ENCODE measurements at regions not wholly inside any gene's neighbourhood (a gene's known extent, or its start where the extent isn't known, plus 50 kb on each side); places are given as distances from the start of the nearest gene placed in this dataset.

GRCh38 chr13:103895835-103896531, 829.8 kb upstream of the SLC10A2 start:
- CTCF ChIA-PET: interaction anchor here (0.5 kb wide), 1 partner anchor 616 kb away, joined by 3 read pairs; no protein-coding TSS in a partner anchor
- H3K4me1 ChIP-seq (ENCODE audit: control insufficient read depth, insufficient read depth, low read length): no peaks in the 10 kb centered on the region
- TF ChIP-seq ZNF561 (tag by site-specific recombination; IDR thresholded peaks at IDR 0.05; ENCODE audit: borderline replicate concordance): no peak
- TF ChIP-seq TSHZ1 (tag by site-specific recombination; IDR thresholded peaks at IDR 0.05; ENCODE audit: borderline replicate concordance): no peak
- TF ChIP-seq PRDM10 (tag by site-specific recombination; IDR thresholded peaks at IDR 0.05): no peak
- no peak for TF ChIP-seq ZNF341 (tag by site-specific recombination; IDR thresholded peaks at IDR 0.05; ENCODE audit: low read depth)
- TF ChIP-seq ZNF664 (tag by site-specific recombination; IDR thresholded peaks at IDR 0.05): no peak
- TF ChIP-seq ZNF488 (tag by site-specific recombination; IDR thresholded peaks at IDR 0.05): no peak
- TF ChIP-seq ZNF18 (tag by site-specific recombination; IDR thresholded peaks at IDR 0.05): no peak
- no peak for TF ChIP-seq ZNF133 (tag by site-specific recombination; IDR thresholded peaks at IDR 0.05)
- TF ChIP-seq, protein P1, sequence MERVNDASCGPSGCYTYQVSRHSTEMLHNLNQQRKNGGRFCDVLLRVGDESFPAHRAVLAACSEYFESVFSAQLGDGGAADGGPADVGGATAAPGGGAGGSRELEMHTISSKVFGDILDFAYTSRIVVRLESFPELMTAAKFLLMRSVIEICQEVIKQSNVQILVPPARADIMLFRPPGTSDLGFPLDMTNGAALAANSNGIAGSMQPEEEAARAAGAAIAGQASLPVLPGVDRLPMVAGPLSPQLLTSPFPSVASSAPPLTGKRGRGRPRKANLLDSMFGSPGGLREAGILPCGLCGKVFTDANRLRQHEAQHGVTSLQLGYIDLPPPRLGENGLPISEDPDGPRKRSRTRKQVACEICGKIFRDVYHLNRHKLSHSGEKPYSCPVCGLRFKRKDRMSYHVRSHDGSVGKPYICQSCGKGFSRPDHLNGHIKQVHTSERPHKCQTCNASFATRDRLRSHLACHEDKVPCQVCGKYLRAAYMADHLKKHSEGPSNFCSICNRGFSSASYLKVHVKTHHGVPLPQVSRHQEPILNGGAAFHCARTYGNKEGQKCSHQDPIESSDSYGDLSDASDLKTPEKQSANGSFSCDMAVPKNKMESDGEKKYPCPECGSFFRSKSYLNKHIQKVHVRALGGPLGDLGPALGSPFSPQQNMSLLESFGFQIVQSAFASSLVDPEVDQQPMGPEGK (tag by site-specific recombination; IDR thresholded peaks at IDR 0.05): no peak
- no peaks in the 10 kb centered on the region for H3K36me3 ChIP-seq (ENCODE audit: control insufficient read depth in 2 of 2, insufficient read depth in 1 of 2, low read length in 2 of 2)
- no peaks in the 10 kb centered on the region for H3K9me3 ChIP-seq (ENCODE audit: control insufficient read depth, insufficient read depth, low read depth, low read length)
- H3K4me3 ChIP-seq (ENCODE audit: low read depth, low read length): no peak overlapping the region
- no peak overlapping the region for H3K27ac ChIP-seq (ENCODE audit: extremely low read depth, low read depth, low read length)
- POLR2A ChIA-PET: no interaction called here

- Histone ChIP-seq H3K4me3 (ENCODE audit: low read depth, low read length) (no peak overlapping the region), H3K27ac (ENCODE audit: extremely low read depth, low read depth, low read length) (no peak overlapping the region), H3K4me1 (ENCODE audit: control insufficient read depth, insufficient read depth, low read length) (no peaks in the 10 kb centered on the region), H3K9me3 (ENCODE audit: control insufficient read depth, insufficient read depth, low read depth, low read length) (no peaks in the 10 kb centered on the region), H3K36me3 (ENCODE audit: control insufficient read depth in 2 of 2, insufficient read depth in 1 of 2, low read length in 2 of 2) (no peaks in the 10 kb centered on the region)
- CTCF ChIA-PET: no interaction called here
- POLR2A ChIA-PET: no interaction called here
- TF ChIP-seq ZNF792 (tag by site-specific recombination; IDR thresholded peaks at IDR 0.05) (no peak), ZNF488 (tag by site-specific recombination; IDR thresholded peaks at IDR 0.05) (no peak), TCF7L2 (IDR thresholded peaks at IDR 0.05; ENCODE audit: borderline replicate concordance, low read depth, low read length) (no peak), ZNF23 (tag by site-specific recombination; IDR thresholded peaks at IDR 0.05; ENCODE audit: borderline replicate concordance) (no peak), ZNF394 (tag by site-specific recombination; IDR thresholded peaks at IDR 0.05; ENCODE audit: borderline replicate concordance) (no peak), KLF7 (tag by site-specific recombination; IDR thresholded peaks at IDR 0.05; ENCODE audit: borderline replicate concordance) (no peak), ZNF157 (tag by site-specific recombination; IDR thresholded peaks at IDR 0.05) (no peak)
Observed at GRCh38 chr13:103894626-103895025, 828.4 kb upstream of the SLC10A2 start.
